Activated T-helper 1 cell treated with anti-CD3 and anti-CD28 coated beads, Interleukin-12 subunit alpha, Interleukin-12 subunit beta, Interleukin-2, Interleukin-4 antibody, amounts not matched to agents 30 ng/mL and 10 ng/mL and 1 ng/mL, durations not matched to agents 14 hours and 24 hours and 36 hours (primary cell): ENCODE measurements at regions not wholly inside any gene's neighbourhood (a gene's known extent, or its start where the extent isn't known, plus 50 kb on each side); places are given as distances from the start of the nearest gene placed in this dataset.

Experiments
- DNase-seq: peaks from one replicate; pipeline ENCODE4 v3.0.0; 2021; ENCODE audit warnings: low spot score
- H3K27ac Mint-ChIP-seq: one replicate; pipeline ENCODE4 v1.8.0; 2021; ENCODE audit warnings: mild to moderate bottlenecking, mixed read lengths
- H3K27me3 Mint-ChIP-seq: one replicate; pipeline ENCODE4 v1.8.0; 2022; ENCODE audit warnings: mild to moderate bottlenecking, moderate library complexity, mixed read lengths; ENCODE audit not compliant: insufficient read depth
- H3K36me3 Mint-ChIP-seq: one replicate; pipeline ENCODE4 v1.8.0; 2021; ENCODE audit warnings: low read depth, mixed read lengths
- H3K4me1 Mint-ChIP-seq: one replicate; pipeline ENCODE4 v1.8.0; 2021; ENCODE audit warnings: low read depth, mixed read lengths
- H3K4me3 Mint-ChIP-seq: one replicate; pipeline ENCODE4 v1.8.0; 2021; ENCODE audit warnings: mild to moderate bottlenecking, moderate library complexity, mixed read lengths
- H3K9me3 Mint-ChIP-seq: one replicate; pipeline ENCODE4 v1.8.0; 2021; ENCODE audit warnings: mixed read lengths
- intact Hi-C: fragments of 100-400 bp; cut with micrococcal nuclease; formaldehyde crosslinking; loops from one replicate; pipeline ENCODE4 v1.15.1; 2024

- intact Hi-C loops, result loop anchor here (1.0 kb wide), 1 partner anchor 20 kb away; no protein-coding TSS in a partner anchor
- no peak for DNase-seq
- Mint-ChIP-seq H3K4me1 (peaks cover 14% of the 10 kb centered on the region), H3K27me3 (peaks cover 11% of the 10 kb centered on the region), H3K27ac (no peak overlapping the region), H3K36me3 (no peaks in the 10 kb centered on the region), H3K9me3 (no peaks in the 10 kb centered on the region), H3K4me3 (no peak overlapping the region)
Measured at GRCh38 chr22:22130953-22131608, 113.5 kb upstream of the VPREB1 start.

GRCh38 chr22:22129387-22129786 is 115.2 kb upstream of the VPREB1 start:
- H3K9me3 Mint-ChIP-seq, result no peaks in the 10 kb centered on the region
- H3K36me3 Mint-ChIP-seq, result no peaks in the 10 kb centered on the region
- no peak overlapping the region for H3K27ac Mint-ChIP-seq
- intact Hi-C loops, result no loop called here
- H3K4me3 Mint-ChIP-seq, result no peak overlapping the region
- peaks cover 14% of the 10 kb centered on the region for H3K4me1 Mint-ChIP-seq
- H3K27me3 Mint-ChIP-seq, result peaks cover 11% of the 10 kb centered on the region
- no peak for DNase-seq

- Mint-ChIP-seq H3K4me1 (peaks cover 14% of the 10 kb centered on the region), H3K36me3 (no peaks in the 10 kb centered on the region), H3K4me3 (no peak overlapping the region), H3K9me3 (no peaks in the 10 kb centered on the region), H3K27me3 (peaks cover 11% of the 10 kb centered on the region), H3K27ac (no peak overlapping the region)
- DNase-seq, result no peak
- intact Hi-C loops, result no loop called here
Measured at GRCh38 chr22:22128440-22128839, 116.1 kb upstream of the VPREB1 start.

GRCh38 chr22:22127100-22127499 is 117.5 kb upstream of the VPREB1 start:
- Mint-ChIP-seq H3K36me3 (no peaks in the 10 kb centered on the region), H3K4me1 (peaks cover 14% of the 10 kb centered on the region), H3K27me3 (peaks cover 16% of the 10 kb centered on the region), H3K4me3 (no peak overlapping the region), H3K27ac (no peak overlapping the region), H3K9me3 (no peaks in the 10 kb centered on the region)
- intact Hi-C loops, result no loop called here
- DNase-seq, result no peak

GRCh38 chr22:22125579-22126468 is 118.8 kb upstream of the VPREB1 start:
- intact Hi-C loops, result no loop called here
- no peak overlapping the region for H3K27ac Mint-ChIP-seq
- no peaks in the 10 kb centered on the region for H3K36me3 Mint-ChIP-seq
- peaks cover 17% of the 10 kb centered on the region for H3K27me3 Mint-ChIP-seq
- H3K4me1 Mint-ChIP-seq, result peaks cover under 1% of the 10 kb centered on the region
- DNase-seq, result no peak
- H3K4me3 Mint-ChIP-seq, result no peak overlapping the region
- no peaks in the 10 kb centered on the region for H3K9me3 Mint-ChIP-seq

- no peaks in the 10 kb centered on the region for H3K36me3 Mint-ChIP-seq
- H3K27ac Mint-ChIP-seq, result no peak overlapping the region
- H3K4me3 Mint-ChIP-seq, result no peak overlapping the region
- no peak for DNase-seq
- H3K27me3 Mint-ChIP-seq, result peaks cover 19% of the 10 kb centered on the region
- H3K9me3 Mint-ChIP-seq, result no peaks in the 10 kb centered on the region
- intact Hi-C loops, result no loop called here
- H3K4me1 Mint-ChIP-seq, result no peaks in the 10 kb centered on the region
Measured at GRCh38 chr22:22125028-22125578, 119.5 kb upstream of the VPREB1 start.

- H3K9me3 Mint-ChIP-seq, result no peaks in the 10 kb centered on the region
- no peak overlapping the region for H3K27ac Mint-ChIP-seq
- peaks cover 20% of the 10 kb centered on the region for H3K27me3 Mint-ChIP-seq
- DNase-seq, result no peak
- no peaks in the 10 kb centered on the region for H3K4me1 Mint-ChIP-seq
- H3K4me3 Mint-ChIP-seq, result no peak overlapping the region
- no peaks in the 10 kb centered on the region for H3K36me3 Mint-ChIP-seq
- intact Hi-C loops, result no loop called here
Measured at GRCh38 chr22:22124374-22124773, 120.2 kb upstream of the VPREB1 start.

GRCh38 chr22:22123960-22124278 is 120.7 kb upstream of the VPREB1 start:
- intact Hi-C loops, result no loop called here
- H3K27me3 Mint-ChIP-seq, result peaks cover 24% of the 10 kb centered on the region

GRCh38 chr22:22123118-22123959 is 121.2 kb upstream of the VPREB1 start:
- intact Hi-C loops, result no loop called here
- Mint-ChIP-seq H3K27me3 (peaks cover 28% of the 10 kb centered on the region), H3K36me3 (no peaks in the 10 kb centered on the region), H3K9me3 (no peaks in the 10 kb centered on the region), H3K4me3 (no peak overlapping the region), H3K4me1 (no peaks in the 10 kb centered on the region), H3K27ac (no peak overlapping the region)
- DNase-seq, result no peak

More at GRCh38 chr22:22123960-22124278, 120.7 kb upstream of the VPREB1 start:
- no peak for DNase-seq
- H3K27ac Mint-ChIP-seq, result peak overlapping the region; percentile 38
- H3K36me3 Mint-ChIP-seq, result no peaks in the 10 kb centered on the region
- H3K9me3 Mint-ChIP-seq, result no peaks in the 10 kb centered on the region
- H3K4me1 Mint-ChIP-seq, result no peaks in the 10 kb centered on the region
- H3K4me3 Mint-ChIP-seq, result no peak overlapping the region

GRCh38 chr22:22122348-22123117 is 122.1 kb upstream of the VPREB1 start:
- no peaks in the 10 kb centered on the region for H3K9me3 Mint-ChIP-seq
- H3K27ac Mint-ChIP-seq, result no peak overlapping the region
- no peak for DNase-seq
- H3K36me3 Mint-ChIP-seq, result no peaks in the 10 kb centered on the region
- H3K27me3 Mint-ChIP-seq, result peaks cover 29% of the 10 kb centered on the region
- intact Hi-C loops, result no loop called here
- no peak overlapping the region for H3K4me3 Mint-ChIP-seq
- H3K4me1 Mint-ChIP-seq, result no peaks in the 10 kb centered on the region

- no peaks in the 10 kb centered on the region for H3K4me1 Mint-ChIP-seq
- no peaks in the 10 kb centered on the region for H3K9me3 Mint-ChIP-seq
- no peak for DNase-seq
- intact Hi-C loops, result no loop called here
- no peaks in the 10 kb centered on the region for H3K36me3 Mint-ChIP-seq
- H3K4me3 Mint-ChIP-seq, result no peak overlapping the region
- H3K27ac Mint-ChIP-seq, result no peak overlapping the region
- peaks cover 29% of the 10 kb centered on the region for H3K27me3 Mint-ChIP-seq
Measured at GRCh38 chr22:22121445-22121844, 123.1 kb upstream of the VPREB1 start.

- Mint-ChIP-seq H3K36me3 (no peaks in the 10 kb centered on the region), H3K27me3 (peaks cover 29% of the 10 kb centered on the region), H3K4me1 (no peaks in the 10 kb centered on the region), H3K9me3 (no peaks in the 10 kb centered on the region), H3K4me3 (no peak overlapping the region), H3K27ac (no peak overlapping the region)
- intact Hi-C loops, result no loop called here
- DNase-seq, result no peak
Measured at GRCh38 chr22:22120160-22120559, 124.4 kb upstream of the VPREB1 start.
